ENCODE measurements at regions not wholly inside any gene's neighbourhood (a gene's known extent, or its start where the extent isn't known, plus 50 kb on each side); places are given as distances from the start of the nearest gene placed in this dataset.

- no peak for DNase-seq (ENCODE audit: low read depth in 2 of 2)
These were observed 138.0 kb upstream of the GPC1 start for GRCh38 chr2:240297256-240298116.

- no peak for DNase-seq (ENCODE audit: low read depth in 2 of 2)
These were observed 137.2 kb upstream of the GPC1 start for GRCh38 chr2:240298117-240298790.

GRCh38 chr2:240298803-240299709 is 136.4 kb upstream of the GPC1 start:
- DNase-seq (ENCODE audit: low read depth in 2 of 2): no peak

- no peak for DNase-seq (ENCODE audit: low read depth in 2 of 2)
These were observed 135.8 kb upstream of the GPC1 start for GRCh38 chr2:240299710-240300068.

- no peak for DNase-seq (ENCODE audit: low read depth in 2 of 2)
These were observed 135.1 kb upstream of the GPC1 start for GRCh38 chr2:240300261-240300821.

GRCh38 chr2:240300840-240301239 is 134.6 kb upstream of the GPC1 start:
- DNase-seq (ENCODE audit: low read depth in 2 of 2): no peak

- no peak for DNase-seq (ENCODE audit: low read depth in 2 of 2)
These were observed 134.1 kb upstream of the GPC1 start for GRCh38 chr2:240301256-240301795.

GRCh38 chr2:240302041-240302440 is 133.4 kb upstream of the GPC1 start:
- no peak for DNase-seq (ENCODE audit: low read depth in 2 of 2)

- DNase-seq (ENCODE audit: low read depth in 2 of 2): no peak
These were observed 132.4 kb upstream of the GPC1 start for GRCh38 chr2:240302933-240303595.

GRCh38 chr2:240303896-240304745 is 131.3 kb upstream of the GPC1 start:
- no peak for DNase-seq (ENCODE audit: low read depth in 2 of 2)

GRCh38 chr2:240304746-240305161 is 130.7 kb upstream of the GPC1 start:
- no peak for DNase-seq (ENCODE audit: low read depth in 2 of 2)

- no peak for DNase-seq (ENCODE audit: low read depth in 2 of 2)
These were observed 130.0 kb upstream of the GPC1 start for GRCh38 chr2:240305369-240305962.

- DNase-seq (ENCODE audit: low read depth in 2 of 2): no peak
These were observed 129.3 kb upstream of the GPC1 start for GRCh38 chr2:240306185-240306584.

- no peak for DNase-seq (ENCODE audit: low read depth in 2 of 2)
These were observed 127.3 kb upstream of the GPC1 start for GRCh38 chr2:240308111-240308651.

GRCh38 chr2:240309214-240309613 is 126.2 kb upstream of the GPC1 start:
- DNase-seq (ENCODE audit: low read depth in 2 of 2): no peak

- DNase-seq (ENCODE audit: low read depth in 2 of 2): no peak
These were observed 125.3 kb upstream of the GPC1 start for GRCh38 chr2:240310201-240310600.

- DNase-seq (ENCODE audit: low read depth in 2 of 2): no peak
These were observed 124.8 kb upstream of the GPC1 start for GRCh38 chr2:240310645-240311044.

- no peak for DNase-seq (ENCODE audit: low read depth in 2 of 2)
These were observed 123.6 kb upstream of the GPC1 start for GRCh38 chr2:240311821-240312220.

- DNase-seq (ENCODE audit: low read depth in 2 of 2): no peak
These were observed 116.1 kb upstream of the GPC1 start for GRCh38 chr2:240319221-240319854.

Data from stimulated activated CD8-positive, alpha-beta memory T cell treated with anti-CD3 and anti-CD28 coated beads, Interleukin-2, amount 100 ng/mL, for 1 hour (primary cell).